Activated CD4-positive, alpha-beta memory T cell treated with anti-CD3 and anti-CD28 coated beads, Interleukin-2, amount 10 ng/mL, durations not matched to agents 7 days and 5 days (primary cell): ENCODE measurements at regions not wholly inside any gene's neighbourhood (a gene's known extent, or its start where the extent isn't known, plus 50 kb on each side); places are given as distances from the start of the nearest gene placed in this dataset.

Experiments used
- CTCF ChIA-PET: fragments of 350-600 bp; sonication (Branson Sonifier 250); formaldehyde crosslinking; loops from one replicate; lab custom pipeline; 2021; ENCODE audit warnings: antibody characterized with exemption, inconsistent platforms; lab: Charles Lee
- POLR2A ChIA-PET: fragments of 350-600 bp; sonication (Branson Sonifier 250); formaldehyde crosslinking; loops from one replicate; lab custom pipeline; 2021; ENCODE audit warnings: antibody characterized with exemption; lab: Charles Lee
- DNase-seq: peaks from one replicate; pipeline ENCODE4 v3.0.0-alpha.2; 2020
- H3K27ac Mint-ChIP-seq: one replicate; pipeline ENCODE4 v1.8.0; 2021; ENCODE audit warnings: mild to moderate bottlenecking, mixed read lengths
- H3K27me3 Mint-ChIP-seq: one replicate; pipeline ENCODE4 v1.8.0; 2021; ENCODE audit warnings: mixed read lengths
- H3K36me3 Mint-ChIP-seq: one replicate; pipeline ENCODE4 v1.8.0; 2021; ENCODE audit warnings: low read depth, mixed read lengths
- H3K4me1 Mint-ChIP-seq: one replicate; pipeline ENCODE4 v1.8.0; 2021; ENCODE audit warnings: mixed read lengths
- H3K4me3 Mint-ChIP-seq: one replicate; pipeline ENCODE4 v1.8.0; 2021; ENCODE audit warnings: mild to moderate bottlenecking, mixed read lengths
- H3K9me3 Mint-ChIP-seq: one replicate; pipeline ENCODE4 v1.8.0; 2021; ENCODE audit warnings: mixed read lengths

GRCh38 chr5:77843570-77844372, 67.6 kb upstream of the TBCA start:
- Mint-ChIP-seq H3K27ac (no peak overlapping the region), H3K36me3 (no peaks in the 10 kb centered on the region), H3K9me3 (no peaks in the 10 kb centered on the region), H3K4me1 (peaks cover 3% of the 10 kb centered on the region), H3K4me3 (no peak overlapping the region), H3K27me3 (peaks cover 52% of the 10 kb centered on the region)
- no peak for DNase-seq
- POLR2A ChIA-PET = no interaction called here
- CTCF ChIA-PET = interaction anchor here (0.5 kb wide), 1 partner anchor 212 kb away, joined by 3 read pairs; no protein-coding TSS in a partner anchor

- Mint-ChIP-seq H3K27ac (no peak overlapping the region), H3K36me3 (no peaks in the 10 kb centered on the region), H3K4me1 (peaks cover 3% of the 10 kb centered on the region), H3K27me3 (peaks cover 46% of the 10 kb centered on the region), H3K4me3 (no peak overlapping the region), H3K9me3 (no peaks in the 10 kb centered on the region)
- DNase-seq = no peak
- CTCF ChIA-PET = no interaction called here
- POLR2A ChIA-PET = no interaction called here
These were observed 66.1 kb upstream of the TBCA start for GRCh38 chr5:77842243-77842642.

DNA sequence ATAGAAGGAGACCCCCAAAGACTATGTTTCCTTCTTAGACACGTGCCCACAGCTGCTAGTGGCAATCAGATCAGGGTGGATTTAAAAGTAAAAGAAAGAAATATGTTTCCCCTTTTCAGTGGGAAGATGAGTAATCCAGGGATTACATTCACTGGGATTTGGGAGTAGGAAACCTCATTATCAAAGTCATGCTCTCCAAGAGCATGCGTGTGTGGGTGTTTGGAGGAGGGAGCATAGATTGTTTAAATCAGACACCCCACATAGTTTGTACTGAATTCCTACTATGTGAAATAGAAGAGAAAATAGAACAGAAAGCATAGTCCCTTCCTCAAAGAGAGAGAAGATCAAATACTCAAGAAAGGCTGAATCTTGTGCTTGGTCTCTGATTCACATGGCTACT, 65.5 kb upstream of the TBCA start:
- Mint-ChIP-seq H3K4me1 (peaks cover 3% of the 10 kb centered on the region), H3K4me3 (no peak overlapping the region), H3K27me3 (peaks cover 42% of the 10 kb centered on the region), H3K36me3 (no peaks in the 10 kb centered on the region), H3K9me3 (no peaks in the 10 kb centered on the region), H3K27ac (no peak overlapping the region)
- CTCF ChIA-PET = no interaction called here
- POLR2A ChIA-PET = no interaction called here
- no peak for DNase-seq

DNA sequence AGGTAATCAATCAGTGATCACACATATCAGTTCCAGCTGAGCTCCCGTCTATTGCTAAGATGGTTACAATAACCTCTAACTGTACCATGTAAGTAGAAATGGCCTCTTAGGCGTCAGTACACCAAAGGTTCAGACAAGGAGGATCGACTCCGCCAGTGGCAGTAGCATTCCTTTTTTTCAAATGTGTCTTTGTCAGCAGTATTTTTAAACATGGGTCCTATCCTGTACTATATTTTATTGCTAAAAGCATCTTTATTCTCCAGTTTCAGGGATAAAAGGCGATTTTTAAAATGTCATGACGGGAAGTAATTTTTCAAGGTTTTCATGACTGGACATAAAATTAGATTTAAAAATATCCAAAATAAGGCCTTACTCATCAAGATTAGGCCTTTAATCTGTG, 64.8 kb upstream of the TBCA start:
- ChIA-PET POLR2A (no interaction called here), CTCF (no interaction called here)
- Mint-ChIP-seq H3K4me1 (peaks cover 3% of the 10 kb centered on the region), H3K4me3 (no peak overlapping the region), H3K27me3 (peaks cover 38% of the 10 kb centered on the region), H3K27ac (no peak overlapping the region), H3K36me3 (no peaks in the 10 kb centered on the region), H3K9me3 (no peaks in the 10 kb centered on the region)
- DNase-seq = no peak

DNA sequence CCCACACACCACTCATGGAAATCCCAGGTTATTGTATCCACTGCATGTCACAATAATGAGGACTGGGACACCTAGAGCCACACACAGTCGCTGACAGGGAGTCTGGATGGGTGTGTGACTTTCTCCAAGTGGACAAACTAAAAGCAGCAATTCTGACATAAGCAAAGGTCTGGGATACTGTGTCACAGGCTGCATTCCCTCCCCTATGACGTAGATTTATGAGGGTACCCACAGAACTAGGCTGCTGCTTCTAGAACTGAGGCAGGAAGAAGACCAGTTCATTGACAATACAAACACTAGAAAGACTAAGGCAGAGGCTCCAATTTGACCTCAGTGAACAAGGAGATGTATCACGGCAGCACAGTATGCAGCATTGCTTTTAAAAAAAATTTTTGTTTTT, 63.6 kb upstream of the TBCA start:
- POLR2A ChIA-PET = no interaction called here
- H3K27ac Mint-ChIP-seq = no peak overlapping the region
- H3K9me3 Mint-ChIP-seq = no peaks in the 10 kb centered on the region
- peaks cover 29% of the 10 kb centered on the region for H3K27me3 Mint-ChIP-seq
- CTCF ChIA-PET = no interaction called here
- H3K4me3 Mint-ChIP-seq = no peak overlapping the region
- H3K4me1 Mint-ChIP-seq = peaks cover 2% of the 10 kb centered on the region
- H3K36me3 Mint-ChIP-seq = no peaks in the 10 kb centered on the region
- DNase-seq = no peak

- DNase-seq = no peak
- Mint-ChIP-seq H3K27me3 (peaks cover 24% of the 10 kb centered on the region), H3K4me1 (no peaks in the 10 kb centered on the region), H3K36me3 (no peaks in the 10 kb centered on the region), H3K4me3 (no peak overlapping the region), H3K9me3 (no peaks in the 10 kb centered on the region), H3K27ac (no peak overlapping the region)
- POLR2A ChIA-PET = no interaction called here
- CTCF ChIA-PET = no interaction called here
These were observed 56.8 kb upstream of the TBCA start for GRCh38 chr5:77832938-77833337.

DNA sequence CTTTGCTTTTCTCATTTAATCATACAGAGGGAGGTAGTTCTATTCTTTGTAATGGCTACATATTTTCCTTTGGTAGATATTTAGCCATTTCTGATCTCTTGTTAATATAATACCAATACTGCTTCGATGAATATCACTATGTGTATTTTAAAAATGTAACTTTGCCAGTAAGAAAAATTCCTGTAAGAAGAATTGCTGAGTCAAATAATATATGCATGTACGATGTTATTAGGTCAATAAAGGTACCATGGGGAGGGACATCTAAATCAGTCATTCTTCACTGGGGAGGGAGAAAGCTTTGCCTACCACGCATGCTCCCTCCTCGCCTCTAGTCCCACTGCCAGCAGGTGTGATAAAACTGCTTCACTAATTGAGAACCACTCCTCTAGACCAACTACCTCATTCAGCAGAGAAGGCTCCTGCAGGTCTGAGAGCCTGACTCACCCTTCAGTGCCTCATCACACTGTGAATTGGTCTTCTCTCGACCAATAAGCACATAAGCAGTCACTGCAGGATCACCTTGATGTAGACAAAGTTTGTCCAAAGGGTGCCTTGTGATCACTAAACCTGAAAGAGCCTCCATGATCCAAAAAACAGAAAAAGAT, 56.1 kb upstream of the TBCA start:
- ChIA-PET POLR2A (no interaction called here), CTCF (no interaction called here)
- no peak overlapping the region for H3K27ac Mint-ChIP-seq
- no peaks in the 10 kb centered on the region for H3K36me3 Mint-ChIP-seq
- H3K27me3 Mint-ChIP-seq = peaks cover 26% of the 10 kb centered on the region
- DNase-seq = no peak
- H3K9me3 Mint-ChIP-seq = no peaks in the 10 kb centered on the region
- no peaks in the 10 kb centered on the region for H3K4me1 Mint-ChIP-seq
- H3K4me3 Mint-ChIP-seq = no peak overlapping the region

DNA sequence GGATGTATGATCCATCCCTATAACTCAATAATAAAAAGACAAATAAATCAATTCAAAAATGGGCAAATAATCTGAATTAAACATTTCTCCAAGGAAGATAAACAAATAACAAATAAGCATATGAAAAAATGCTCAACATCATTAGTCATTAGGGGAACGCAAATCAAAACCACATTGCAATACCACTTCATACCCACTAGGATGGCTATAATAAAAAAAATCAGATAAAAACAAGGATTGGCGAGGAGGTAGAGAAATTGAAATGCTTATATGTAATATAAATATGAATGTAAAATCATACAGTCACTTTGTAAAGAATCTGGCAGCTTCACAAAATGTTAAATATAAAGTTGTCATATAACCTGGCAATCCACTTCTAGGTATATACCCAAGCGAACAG, 52.3 kb upstream of the TBCA start:
- Mint-ChIP-seq H3K27me3 (peaks cover 41% of the 10 kb centered on the region), H3K4me3 (no peak overlapping the region), H3K27ac (no peak overlapping the region), H3K36me3 (no peaks in the 10 kb centered on the region), H3K9me3 (no peaks in the 10 kb centered on the region), H3K4me1 (no peaks in the 10 kb centered on the region)
- ChIA-PET CTCF (interaction anchor here (1.0 kb wide), 1 partner anchor 181 kb away, joined by 3 read pairs; no protein-coding TSS in a partner anchor), POLR2A (no interaction called here)
- no peak for DNase-seq
